ENCODE measurements at regions not wholly inside any gene's neighbourhood (a gene's known extent, or its start where the extent isn't known, plus 50 kb on each side); places are given as distances from the start of the nearest gene placed in this dataset.

DNA sequence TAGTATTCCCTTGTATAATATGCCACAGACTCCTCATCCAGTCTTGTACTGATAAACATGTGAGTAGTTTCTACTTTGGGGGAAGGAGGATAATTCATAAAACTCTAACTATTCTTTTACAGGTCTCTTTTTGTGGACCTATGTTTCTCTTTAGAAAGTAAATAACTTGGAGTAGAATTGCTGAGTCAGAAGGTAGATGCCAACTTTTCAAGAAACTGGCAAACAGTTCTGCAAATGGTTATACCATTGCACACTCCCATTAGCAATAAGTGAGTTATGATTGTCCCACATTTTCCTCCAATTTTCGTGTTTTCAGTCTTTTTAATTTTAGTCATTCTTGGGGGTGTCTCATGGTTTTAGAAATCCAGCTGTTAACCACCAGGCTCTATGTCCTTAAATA is 477.2 kb upstream of the LRRTM4 start:
- 77% methylated on average over 1 of the region's 1 CpG for WGBS (ENCODE audit: insufficient coverage, low lambda C conversion rate)
- no peaks in the 10 kb centered on the region for H3K4me1 ChIP-seq (ENCODE audit: control insufficient read depth, insufficient read depth, low read length)
- no peak overlapping the region for H3K27ac ChIP-seq (ENCODE audit: low read length)
- no peaks in the 10 kb centered on the region for H3K36me3 ChIP-seq (ENCODE audit: control insufficient read depth, insufficient read depth, low read length)
- DNase-seq: no peak
- H3K9me3 ChIP-seq (ENCODE audit: control insufficient read depth, low read depth, low read length): no peaks in the 10 kb centered on the region
- H3K27me3 ChIP-seq (ENCODE audit: control insufficient read depth, insufficient read depth, low read length): no peaks in the 10 kb centered on the region
- H3K4me3 ChIP-seq (ENCODE audit: low read length): no peak overlapping the region

DNA sequence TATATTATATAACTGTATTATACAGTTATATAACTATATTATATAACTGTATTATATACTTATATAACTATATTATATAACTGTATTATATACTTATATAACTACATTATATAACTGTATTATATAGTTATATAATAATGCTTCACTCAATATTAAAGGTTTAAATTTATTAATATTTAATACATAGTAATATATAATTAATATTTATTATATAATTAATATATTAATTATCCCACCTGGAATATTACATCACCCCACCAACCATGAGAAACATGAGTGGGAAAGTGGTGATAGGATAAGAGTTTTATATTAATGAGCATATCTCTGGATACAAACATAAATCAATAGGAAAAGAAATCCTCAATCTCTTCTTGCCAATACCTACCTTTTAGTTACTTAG is 487.1 kb upstream of the LRRTM4 start:
- Histone ChIP-seq H3K27me3 (ENCODE audit: control insufficient read depth, insufficient read depth, low read length) (no peaks in the 10 kb centered on the region), H3K27ac (ENCODE audit: low read length) (no peak overlapping the region), H3K4me1 (ENCODE audit: control insufficient read depth, insufficient read depth, low read length) (no peaks in the 10 kb centered on the region), H3K36me3 (ENCODE audit: control insufficient read depth, insufficient read depth, low read length) (no peaks in the 10 kb centered on the region), H3K9me3 (ENCODE audit: control insufficient read depth, low read depth, low read length) (no peaks in the 10 kb centered on the region), H3K4me3 (ENCODE audit: low read length) (no peak overlapping the region)
- DNase-seq: no peak

DNA sequence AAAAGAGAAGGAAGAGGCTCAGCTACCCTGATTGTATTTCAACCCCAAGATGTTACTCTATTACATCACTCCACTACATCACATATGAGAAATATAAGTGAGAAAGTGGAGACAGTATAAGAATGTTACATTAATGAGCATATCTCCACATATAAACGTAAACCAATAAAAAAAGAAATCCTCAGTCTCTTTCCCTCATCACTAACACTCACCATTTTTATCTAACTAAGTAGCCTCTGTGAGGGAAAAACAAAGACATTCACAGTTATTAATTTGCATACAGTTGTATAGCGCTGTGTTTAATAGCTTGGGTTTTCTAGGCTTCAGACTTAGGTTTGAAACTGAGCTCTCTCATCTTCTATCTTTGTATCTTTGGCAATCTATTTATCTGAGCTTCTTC is 489.1 kb upstream of the LRRTM4 start:
- H3K4me1 ChIP-seq (ENCODE audit: control insufficient read depth, insufficient read depth, low read length): no peaks in the 10 kb centered on the region
- H3K9me3 ChIP-seq (ENCODE audit: control insufficient read depth, low read depth, low read length): no peaks in the 10 kb centered on the region
- no peaks in the 10 kb centered on the region for H3K27me3 ChIP-seq (ENCODE audit: control insufficient read depth, insufficient read depth, low read length)
- H3K36me3 ChIP-seq (ENCODE audit: control insufficient read depth, insufficient read depth, low read length): no peaks in the 10 kb centered on the region
- DNase-seq: no peak
- no peak overlapping the region for H3K4me3 ChIP-seq (ENCODE audit: low read length)
- H3K27ac ChIP-seq (ENCODE audit: low read length): no peak overlapping the region
- no CpG with 5 or more reads among the region's 2 CpGs for WGBS (ENCODE audit: insufficient coverage, low lambda C conversion rate)

DNA sequence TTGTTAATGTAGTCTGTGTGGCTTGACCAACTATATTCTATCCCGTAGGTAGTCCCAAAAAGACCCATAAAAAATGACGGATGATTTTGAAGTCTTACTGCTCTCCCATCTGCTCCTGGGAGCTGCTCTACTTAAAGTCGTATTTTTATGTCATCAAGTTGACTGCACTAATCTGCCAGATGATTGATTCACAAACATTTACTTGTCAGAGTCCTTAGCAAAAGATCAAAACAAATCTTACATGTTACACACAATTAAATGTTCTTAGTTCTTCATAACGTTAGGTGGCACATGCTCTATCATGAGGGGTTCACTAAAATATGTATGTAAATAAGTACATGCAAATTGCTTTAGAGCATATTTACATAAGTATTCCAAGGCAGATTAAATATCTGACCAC is 498.3 kb upstream of the LRRTM4 start:
- Histone ChIP-seq H3K27ac (ENCODE audit: low read length) (no peak overlapping the region), H3K27me3 (ENCODE audit: control insufficient read depth, insufficient read depth, low read length) (no peaks in the 10 kb centered on the region), H3K4me1 (ENCODE audit: control insufficient read depth, insufficient read depth, low read length) (no peaks in the 10 kb centered on the region), H3K9me3 (ENCODE audit: control insufficient read depth, low read depth, low read length) (peaks cover 2% of the 10 kb centered on the region), H3K4me3 (ENCODE audit: low read length) (no peak overlapping the region), H3K36me3 (ENCODE audit: control insufficient read depth, insufficient read depth, low read length) (no peaks in the 10 kb centered on the region)
- DNase-seq: no peak
- 59% methylated on average over 3 of the region's 4 CpGs for WGBS (ENCODE audit: insufficient coverage, low lambda C conversion rate)

DNA sequence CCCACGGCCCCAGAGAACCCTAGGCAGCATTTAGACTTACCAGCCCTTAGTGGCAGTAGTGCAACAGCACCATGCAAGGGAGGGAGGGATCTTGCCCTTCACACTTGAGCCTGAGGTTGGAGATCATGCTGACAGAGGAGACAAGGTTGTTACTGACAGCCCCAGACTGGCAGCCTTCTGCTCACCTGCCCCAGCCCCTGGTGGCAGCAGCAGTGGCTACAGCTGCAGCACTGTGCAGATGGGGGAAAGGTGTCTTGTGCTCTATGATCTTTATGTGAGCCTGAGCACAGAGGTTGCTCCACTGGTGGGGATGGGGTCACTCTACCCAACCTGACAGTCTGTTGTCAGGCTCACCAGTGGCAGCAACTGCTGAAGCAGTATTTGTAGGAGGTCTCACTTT is 501.2 kb upstream of the LRRTM4 start:
- Histone ChIP-seq H3K4me3 (ENCODE audit: low read length) (no peak overlapping the region), H3K27me3 (ENCODE audit: control insufficient read depth, insufficient read depth, low read length) (no peaks in the 10 kb centered on the region), H3K36me3 (ENCODE audit: control insufficient read depth, insufficient read depth, low read length) (no peaks in the 10 kb centered on the region), H3K9me3 (ENCODE audit: control insufficient read depth, low read depth, low read length) (peaks cover 2% of the 10 kb centered on the region), H3K27ac (ENCODE audit: low read length) (no peak overlapping the region), H3K4me1 (ENCODE audit: control insufficient read depth, insufficient read depth, low read length) (no peaks in the 10 kb centered on the region)
- WGBS (ENCODE audit: insufficient coverage, low lambda C conversion rate): no CpG with 5 or more reads among the region's 1 CpG
- no peak for DNase-seq

DNA sequence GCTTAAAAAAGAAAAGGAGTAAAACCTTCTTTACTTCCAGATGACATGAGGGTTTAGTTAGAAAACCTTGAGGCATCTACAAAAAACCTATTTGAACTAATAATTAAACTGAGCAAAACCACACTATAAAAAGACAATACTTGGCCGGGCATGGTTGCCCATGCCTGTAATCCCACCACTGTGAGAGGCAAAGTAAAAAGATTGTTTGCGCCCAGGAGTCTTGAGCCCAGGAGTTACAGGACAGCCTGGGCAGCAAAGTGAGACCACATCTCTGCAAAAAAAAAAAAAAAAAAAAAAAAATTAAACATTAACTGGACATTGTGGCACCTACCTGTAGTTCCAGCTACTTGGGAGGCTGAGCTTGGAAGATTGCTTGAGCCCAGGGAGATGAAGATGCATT is 502.8 kb upstream of the LRRTM4 start:
- no CpG with 5 or more reads among the region's 2 CpGs for WGBS (ENCODE audit: insufficient coverage, low lambda C conversion rate)
- DNase-seq: no peak
- H3K9me3 ChIP-seq (ENCODE audit: control insufficient read depth, low read depth, low read length): peaks cover 6% of the 10 kb centered on the region

DNA sequence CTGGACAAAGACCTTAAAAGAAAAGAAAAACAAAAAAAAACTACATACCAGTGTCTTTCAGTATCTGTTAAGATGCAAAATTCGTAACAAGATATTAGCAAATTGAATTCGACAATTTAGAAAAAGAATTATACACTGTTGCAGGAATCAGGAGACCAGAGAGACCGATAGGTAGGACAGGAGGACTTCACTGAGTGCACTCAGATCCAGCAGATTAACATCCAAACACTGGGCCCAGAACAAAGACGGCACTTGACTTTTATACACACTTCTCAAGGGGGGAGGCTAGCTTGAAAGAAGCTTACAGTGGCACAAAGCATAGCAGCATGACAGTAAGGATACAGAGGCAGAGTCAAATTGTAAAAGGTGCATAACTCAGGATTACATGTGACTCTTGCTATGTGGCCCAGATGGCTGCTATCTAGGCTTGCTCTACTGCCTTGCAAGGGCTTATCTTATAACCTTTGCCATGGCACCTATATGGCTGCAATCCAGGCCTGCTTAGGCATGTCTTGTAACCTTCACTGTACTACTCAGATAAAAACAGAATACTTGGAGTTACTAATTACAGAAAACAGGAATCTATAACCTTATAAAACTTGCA is 507.3 kb upstream of the LRRTM4 start:
- no peak for DNase-seq
- Histone ChIP-seq H3K36me3 (ENCODE audit: control insufficient read depth, insufficient read depth, low read length) (no peaks in the 10 kb centered on the region), H3K9me3 (ENCODE audit: control insufficient read depth, low read depth, low read length) (peaks cover 8% of the 10 kb centered on the region), H3K4me1 (ENCODE audit: control insufficient read depth, insufficient read depth, low read length) (no peaks in the 10 kb centered on the region), H3K4me3 (ENCODE audit: low read length) (no peak overlapping the region), H3K27ac (ENCODE audit: low read length) (no peak overlapping the region), H3K27me3 (ENCODE audit: control insufficient read depth, insufficient read depth, low read length) (no peaks in the 10 kb centered on the region)
- WGBS (ENCODE audit: insufficient coverage, low lambda C conversion rate): 92% methylated on average over 2 of the region's 4 CpGs

More for the DNA sequence above, 502.8 kb upstream of the LRRTM4 start:
- Histone ChIP-seq H3K27me3 (ENCODE audit: control insufficient read depth, insufficient read depth, low read length) (no peaks in the 10 kb centered on the region), H3K36me3 (ENCODE audit: control insufficient read depth, insufficient read depth, low read length) (no peaks in the 10 kb centered on the region), H3K4me1 (ENCODE audit: control insufficient read depth, insufficient read depth, low read length) (no peaks in the 10 kb centered on the region), H3K4me3 (ENCODE audit: low read length) (no peak overlapping the region), H3K27ac (ENCODE audit: low read length) (no peak overlapping the region)

DNA sequence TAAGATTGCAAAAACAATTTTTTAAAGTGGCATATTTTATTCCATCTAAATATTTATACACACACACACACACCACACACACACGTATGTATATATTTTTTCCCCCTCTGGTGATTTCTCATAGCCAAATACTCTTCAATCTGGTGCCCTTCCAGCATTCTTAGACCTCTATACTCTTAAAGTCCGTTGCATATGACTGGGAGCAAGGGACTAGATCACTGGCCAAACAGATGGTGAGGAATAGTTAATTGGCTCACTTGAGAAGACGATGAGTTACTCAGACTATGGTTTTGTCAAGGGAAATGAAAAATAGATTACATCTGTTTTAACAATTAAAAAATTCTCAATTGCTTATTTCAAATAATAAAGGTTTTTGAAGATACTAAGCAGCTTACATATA is 512.5 kb upstream of the LRRTM4 start:
- Histone ChIP-seq H3K27ac (ENCODE audit: low read length) (no peak overlapping the region), H3K36me3 (ENCODE audit: control insufficient read depth, insufficient read depth, low read length) (no peaks in the 10 kb centered on the region), H3K4me3 (ENCODE audit: low read length) (no peak overlapping the region), H3K9me3 (ENCODE audit: control insufficient read depth, low read depth, low read length) (peaks cover 6% of the 10 kb centered on the region), H3K4me1 (ENCODE audit: control insufficient read depth, insufficient read depth, low read length) (no peaks in the 10 kb centered on the region), H3K27me3 (ENCODE audit: control insufficient read depth, insufficient read depth, low read length) (no peaks in the 10 kb centered on the region)
- no CpG with 5 or more reads among the region's 3 CpGs for WGBS (ENCODE audit: insufficient coverage, low lambda C conversion rate)
- DNase-seq: no peak

DNA sequence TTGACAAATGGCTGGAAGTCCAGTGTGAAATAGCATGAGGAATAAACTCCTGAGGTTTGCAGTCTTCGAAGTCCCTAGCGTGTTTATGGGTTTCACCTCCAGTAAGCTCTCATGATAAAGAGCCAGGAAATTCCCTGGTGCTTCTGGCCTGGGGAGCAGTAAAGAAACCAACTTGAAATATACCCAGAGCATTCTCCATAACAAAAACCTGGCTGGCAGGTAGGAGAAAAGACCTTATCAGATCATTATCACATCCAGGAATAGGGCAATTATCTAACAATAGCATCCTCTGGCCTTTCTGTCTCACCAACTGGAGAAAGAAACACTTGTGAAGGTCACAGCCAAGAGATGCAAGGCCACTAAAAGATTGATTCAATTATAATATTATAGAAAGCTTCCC is 513.6 kb upstream of the LRRTM4 start:
- peaks cover 8% of the 10 kb centered on the region for H3K9me3 ChIP-seq (ENCODE audit: control insufficient read depth, low read depth, low read length)
- no peaks in the 10 kb centered on the region for H3K4me1 ChIP-seq (ENCODE audit: control insufficient read depth, insufficient read depth, low read length)
- 50% methylated on average over 1 of the region's 2 CpGs for WGBS (ENCODE audit: insufficient coverage, low lambda C conversion rate)
- H3K4me3 ChIP-seq (ENCODE audit: low read length): no peak overlapping the region
- no peak for DNase-seq
- no peak overlapping the region for H3K27ac ChIP-seq (ENCODE audit: low read length)
- no peaks in the 10 kb centered on the region for H3K36me3 ChIP-seq (ENCODE audit: control insufficient read depth, insufficient read depth, low read length)
- no peaks in the 10 kb centered on the region for H3K27me3 ChIP-seq (ENCODE audit: control insufficient read depth, insufficient read depth, low read length)

DNA sequence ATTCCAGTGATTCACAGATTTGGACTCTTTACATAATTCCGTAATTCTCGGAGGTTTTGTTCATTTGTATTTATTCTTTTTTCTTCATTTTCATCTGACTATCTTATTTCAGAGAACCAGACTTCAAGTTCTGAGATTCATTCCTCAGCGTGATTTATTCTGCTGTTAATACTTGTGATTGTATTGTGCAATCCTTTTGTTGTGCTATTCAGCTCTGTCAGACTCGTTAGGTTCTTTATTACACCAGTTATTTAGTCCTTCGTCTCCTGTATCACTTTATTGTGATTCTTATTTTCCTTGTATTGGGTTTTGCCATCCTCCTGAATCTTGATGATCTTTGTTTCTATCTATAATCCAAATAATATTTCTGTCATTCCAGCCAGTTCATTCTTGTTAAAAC is 529.3 kb upstream of the LRRTM4 start:
- Histone ChIP-seq H3K9me3 (ENCODE audit: control insufficient read depth, low read depth, low read length) (no peaks in the 10 kb centered on the region), H3K4me3 (ENCODE audit: low read length) (no peak overlapping the region), H3K36me3 (ENCODE audit: control insufficient read depth, insufficient read depth, low read length) (no peaks in the 10 kb centered on the region), H3K27me3 (ENCODE audit: control insufficient read depth, insufficient read depth, low read length) (no peaks in the 10 kb centered on the region), H3K4me1 (ENCODE audit: control insufficient read depth, insufficient read depth, low read length) (no peaks in the 10 kb centered on the region), H3K27ac (ENCODE audit: low read length) (no peak overlapping the region)
- DNase-seq: no peak
- WGBS (ENCODE audit: insufficient coverage, low lambda C conversion rate): 92% methylated on average over 5 of the region's 5 CpGs

DNA sequence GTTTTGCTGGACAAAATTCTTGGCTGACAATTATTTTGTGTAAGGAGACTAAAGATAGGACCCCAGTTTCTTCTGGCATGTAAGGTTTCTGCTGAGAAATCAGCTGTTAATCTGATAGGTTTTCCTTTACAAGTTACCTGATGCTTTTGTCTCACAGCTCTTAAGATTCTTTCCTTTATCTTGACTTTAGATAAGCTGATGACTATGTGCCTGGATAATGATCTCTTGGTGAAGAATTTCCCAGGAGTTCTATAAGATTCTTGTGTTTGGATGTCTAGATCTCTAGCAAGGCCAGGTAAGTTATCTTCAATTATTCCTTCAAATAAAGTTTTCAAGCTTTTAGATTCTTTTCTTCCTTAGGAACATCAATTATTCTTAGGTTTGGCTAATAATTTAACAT is 534.8 kb upstream of the LRRTM4 start:
- no peaks in the 10 kb centered on the region for H3K9me3 ChIP-seq (ENCODE audit: control insufficient read depth, low read depth, low read length)
- DNase-seq: no peak
- H3K27me3 ChIP-seq (ENCODE audit: control insufficient read depth, insufficient read depth, low read length): no peaks in the 10 kb centered on the region
- H3K4me1 ChIP-seq (ENCODE audit: control insufficient read depth, insufficient read depth, low read length): no peaks in the 10 kb centered on the region
- H3K27ac ChIP-seq (ENCODE audit: low read length): no peak overlapping the region
- H3K36me3 ChIP-seq (ENCODE audit: control insufficient read depth, insufficient read depth, low read length): no peaks in the 10 kb centered on the region
- H3K4me3 ChIP-seq (ENCODE audit: low read length): no peak overlapping the region
